ENCODE measurements at regions not wholly inside any gene's neighbourhood (a gene's known extent, or its start where the extent isn't known, plus 50 kb on each side); places are given as distances from the start of the nearest gene placed in this dataset.

- Histone ChIP-seq H3K27me3 (ENCODE audit: insufficient read depth, low read depth) (no peaks in the 10 kb centered on the region), H3K36me3 (ENCODE audit: low read depth) (no peaks in the 10 kb centered on the region), H3K4me1 (replicated peaks; ENCODE audit: insufficient read depth) (no peaks in the 10 kb centered on the region), H3K27ac (no peak overlapping the region), H2AFZ (no peak overlapping the region), H3K79me2 (ENCODE audit: low read depth) (no peaks in the 10 kb centered on the region), H3F3A (ENCODE audit: insufficient read depth, low read depth) (no peaks in the 10 kb centered on the region), H3K4me2 (no peak overlapping the region), H3K4me3 (no peak overlapping the region), H3K9me2 (ENCODE audit: insufficient read depth) (no peaks in the 10 kb centered on the region), H3K9me3 (ENCODE audit: insufficient read depth, low read depth) (no peaks in the 10 kb centered on the region), H4K20me1 (ENCODE audit: insufficient read depth) (no peaks in the 10 kb centered on the region)
- TF ChIP-seq EZH2 (IDR thresholded peaks at IDR 0.05; ENCODE audit: low read depth) (no peak), CTCF (conservative IDR thresholded peaks at IDR 0.05) (no peak)
- BruUV-seq (replicated peaks): no TSS peak
- ChIA-PET POLR2A (ENCODE audit: unreplicated experiment) (no interaction called here), CTCF (no interaction called here)
- intact Hi-C loops (cut with micrococcal nuclease; ENCODE audit: unreplicated experiment): no loop called here
- DNase-seq: no peak
Measured at GRCh38 chr9:75532233-75533050, 358.0 kb upstream of the PCSK5 start.

GRCh38 chr9:75539523-75539922 lies 350.9 kb upstream of the PCSK5 start:
- no peaks in the 10 kb centered on the region for H3K9me3 ChIP-seq (ENCODE audit: insufficient read depth, low read depth)
- no TSS peak for BruUV-seq (replicated peaks)
- H3K4me3 ChIP-seq: no peak overlapping the region
- H2AFZ ChIP-seq: no peak overlapping the region
- no peak overlapping the region for H3K4me2 ChIP-seq
- ChIA-PET CTCF (no interaction called here), POLR2A (ENCODE audit: unreplicated experiment) (no interaction called here)
- no peaks in the 10 kb centered on the region for H3K9me2 ChIP-seq (ENCODE audit: insufficient read depth)
- no peaks in the 10 kb centered on the region for H3K79me2 ChIP-seq (ENCODE audit: low read depth)
- no peak for TF ChIP-seq CTCF (conservative IDR thresholded peaks at IDR 0.05)
- no peak for TF ChIP-seq EZH2 (IDR thresholded peaks at IDR 0.05; ENCODE audit: low read depth)
- no peak for DNase-seq
- H3F3A ChIP-seq (ENCODE audit: insufficient read depth, low read depth): no peaks in the 10 kb centered on the region
- no peaks in the 10 kb centered on the region for H3K27me3 ChIP-seq (ENCODE audit: insufficient read depth, low read depth)
- H3K27ac ChIP-seq: no peak overlapping the region
- intact Hi-C loops (cut with micrococcal nuclease; ENCODE audit: unreplicated experiment): no loop called here
- no peaks in the 10 kb centered on the region for H3K4me1 ChIP-seq (replicated peaks; ENCODE audit: insufficient read depth)
- H4K20me1 ChIP-seq (ENCODE audit: insufficient read depth): no peaks in the 10 kb centered on the region
- H3K36me3 ChIP-seq (ENCODE audit: low read depth): no peaks in the 10 kb centered on the region

- no peak for DNase-seq
- Histone ChIP-seq H2AFZ (no peak overlapping the region), H3K27ac (no peak overlapping the region), H4K20me1 (ENCODE audit: insufficient read depth) (no peaks in the 10 kb centered on the region), H3K27me3 (ENCODE audit: insufficient read depth, low read depth) (no peaks in the 10 kb centered on the region), H3K79me2 (ENCODE audit: low read depth) (no peaks in the 10 kb centered on the region), H3K9me2 (ENCODE audit: insufficient read depth) (no peaks in the 10 kb centered on the region), H3K4me3 (no peak overlapping the region), H3K4me2 (no peak overlapping the region), H3K36me3 (ENCODE audit: low read depth) (no peaks in the 10 kb centered on the region), H3F3A (ENCODE audit: insufficient read depth, low read depth) (no peaks in the 10 kb centered on the region), H3K4me1 (replicated peaks; ENCODE audit: insufficient read depth) (no peaks in the 10 kb centered on the region), H3K9me3 (ENCODE audit: insufficient read depth, low read depth) (no peaks in the 10 kb centered on the region)
- no TSS peak for BruUV-seq (replicated peaks)
- intact Hi-C loops (cut with micrococcal nuclease; ENCODE audit: unreplicated experiment): no loop called here
- TF ChIP-seq CTCF (conservative IDR thresholded peaks at IDR 0.05) (no peak), EZH2 (IDR thresholded peaks at IDR 0.05; ENCODE audit: low read depth) (no peak)
- CTCF ChIA-PET: no interaction called here
- POLR2A ChIA-PET (ENCODE audit: unreplicated experiment): no interaction called here
Measured at GRCh38 chr9:75540185-75540584, 350.3 kb upstream of the PCSK5 start.
